Thymus (tissue), 11 donors: ENCODE measurements at regions not wholly inside any gene's neighbourhood (a gene's known extent, or its start where the extent isn't known, plus 50 kb on each side); places are given as distances from the start of the nearest gene placed in this dataset.
A peak's percentile ranks its signal among the peaks of the same experiment; 100 is the strongest.

ENCODE experiments used
- DNase-seq, 9 donors: peaks; one replicate each; pipeline ENCODE4 v3.0.0-alpha.2; 2013; ENCODE audit warnings: low spot score in 9 of 9, low read depth in 6 of 9, missing footprints in 1 of 9
- H3K27ac ChIP-seq, 2 donors: one replicate each; pipeline ENCODE4 v1.5.1; 2013; ENCODE audit warnings: control low read depth in 1 of 2, low read depth in 1 of 2, low read length in 1 of 2, mild to moderate bottlenecking in 1 of 2, moderate library complexity in 1 of 2
- H3K27me3 ChIP-seq, 2 donors: one replicate each; pipeline ENCODE4 v1.5.1; 2013; ENCODE audit warnings: low read length in 1 of 2; ENCODE audit not compliant: control insufficient read depth in 2 of 2, insufficient read depth in 1 of 2
- H3K36me3 ChIP-seq, 2 donors: one replicate each; pipeline ENCODE4 v1.5.1; 2013; ENCODE audit warnings: low read length in 1 of 2, mild to moderate bottlenecking in 1 of 2, moderate library complexity in 1 of 2; ENCODE audit not compliant: control insufficient read depth in 2 of 2, insufficient read depth in 2 of 2
- H3K4me1 ChIP-seq, 2 donors: one replicate each; pipeline ENCODE4 v1.5.1; 2013; ENCODE audit warnings: low read length in 2 of 2; ENCODE audit not compliant: control insufficient read depth in 2 of 2, insufficient read depth in 2 of 2
- H3K4me3 ChIP-seq, 2 donors: one replicate each; pipeline ENCODE4 v1.5.1; 2013; ENCODE audit warnings: low read length in 2 of 2, control low read depth in 1 of 2, mild to moderate bottlenecking in 1 of 2
- H3K9me3 ChIP-seq, 2 donors: one replicate each; pipeline ENCODE4 v1.5.1; 2013; ENCODE audit warnings: low read length in 1 of 2, mild to moderate bottlenecking in 1 of 2; ENCODE audit not compliant: control insufficient read depth in 2 of 2, insufficient read depth in 1 of 2
- WGBS: extraction: QIAGEN DNeasy Blood & Tissue Kit; methylation state at CpG from one replicate; pipeline ENCODE4 v1.1.7; 2013; 5-methylcytosine and 5-hydroxymethylcytosine counted together
- donor health status: healthy.

DNA sequence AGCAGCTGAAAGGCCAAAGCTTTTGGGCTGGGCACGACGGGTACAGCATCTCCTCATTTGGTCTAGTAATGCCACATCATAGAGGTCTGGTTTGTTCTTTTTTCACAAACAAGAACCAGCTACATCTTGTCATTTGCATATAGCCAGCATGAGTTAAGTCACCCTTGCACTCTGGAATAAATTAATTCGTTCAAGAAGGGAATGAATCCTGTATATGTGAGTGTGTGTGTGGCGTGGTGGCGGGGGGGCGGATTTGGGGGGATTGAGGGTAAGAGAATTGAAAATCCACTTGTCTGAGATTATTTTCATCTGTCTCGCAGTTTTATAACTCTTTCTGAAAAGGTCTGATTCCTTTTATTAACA, 380.0 kb upstream of the CAMK1G start:
- 96% methylated on average over 7 of the region's 7 CpGs for WGBS
- Histone ChIP-seq H3K4me1 (peaks cover 4 to 9% of the 10 kb centered on the region in 2 donors), H3K9me3 (no peaks in the 10 kb centered on the region), H3K27ac (no peak overlapping the region), H3K4me3 (no peak overlapping the region), H3K27me3 (peaks cover 0 to 17% of the 10 kb centered on the region in 2 donors), H3K36me3 (no peaks in the 10 kb centered on the region)
- DNase-seq = no peak

DNA sequence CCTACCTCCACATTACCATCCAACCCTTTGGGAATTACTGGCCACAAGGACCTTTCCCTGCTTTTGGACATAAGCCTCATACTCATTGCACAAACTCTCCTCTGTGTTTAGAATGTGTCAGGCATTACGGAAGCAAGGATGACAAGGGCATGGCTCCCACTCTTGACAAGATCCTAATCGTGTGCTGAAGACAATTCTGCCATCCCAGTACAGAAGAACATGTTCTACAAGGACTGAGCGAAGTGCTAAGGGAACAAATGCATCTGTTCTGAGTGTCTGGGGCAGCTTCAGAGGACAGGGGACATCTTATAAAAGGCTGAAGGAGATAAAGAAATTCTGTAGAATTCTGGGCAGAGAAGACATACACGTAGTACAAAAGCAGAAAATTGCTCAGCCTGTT, 378.5 kb upstream of the CAMK1G start:
- peaks cover 0 to 18% of the 10 kb centered on the region in 2 donors for H3K27me3 ChIP-seq
- WGBS = 92% methylated on average over 4 of the region's 4 CpGs
- no peak for DNase-seq
- no peaks in the 10 kb centered on the region for H3K36me3 ChIP-seq
- no peaks in the 10 kb centered on the region for H3K9me3 ChIP-seq
- peaks cover 4 to 9% of the 10 kb centered on the region in 2 donors for H3K4me1 ChIP-seq
- H3K27ac ChIP-seq = no peak overlapping the region
- H3K4me3 ChIP-seq = no peak overlapping the region

DNA sequence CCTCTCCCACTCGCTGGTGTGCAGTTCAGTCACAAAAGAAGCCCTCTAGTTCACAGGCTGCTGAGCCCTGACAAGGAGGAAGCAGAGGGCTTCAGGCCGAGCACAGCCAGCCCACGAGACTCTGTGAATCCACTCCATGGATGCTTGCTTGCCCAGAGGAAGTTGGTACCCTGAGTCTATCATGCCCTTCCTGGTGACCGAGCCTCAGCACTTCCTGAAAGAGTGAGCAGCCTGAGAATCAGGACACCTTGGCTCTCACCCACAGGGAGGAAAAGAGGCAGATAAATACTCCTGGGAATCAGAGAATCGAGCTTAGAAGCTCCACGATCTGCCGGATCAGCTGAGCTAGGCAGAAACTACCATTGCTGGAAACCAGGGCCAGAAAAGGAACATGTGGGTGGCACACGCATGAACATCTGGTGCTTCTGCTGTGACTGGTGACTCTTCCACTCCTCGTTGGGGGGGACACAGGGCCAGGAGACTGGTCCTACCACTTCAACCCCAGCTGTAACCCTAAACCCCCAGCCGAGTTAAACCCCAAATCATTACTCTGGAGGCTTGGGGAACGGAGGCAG, 376.3 kb upstream of the CAMK1G start:
- H3K9me3 ChIP-seq = no peaks in the 10 kb centered on the region
- DNase-seq = peak in 1 of 9 donors; percentile 10
- H3K36me3 ChIP-seq = no peaks in the 10 kb centered on the region
- H3K4me1 ChIP-seq = peaks cover 4 to 13% of the 10 kb centered on the region in 2 donors
- peaks cover 0 to 18% of the 10 kb centered on the region in 2 donors for H3K27me3 ChIP-seq
- H3K27ac ChIP-seq = peak overlapping the region in 1 of 2 donors; percentile 49
- peak overlapping the region in 1 of 2 donors; percentile 38 for H3K4me3 ChIP-seq
- 55% methylated on average over 11 of the region's 11 CpGs for WGBS

DNA sequence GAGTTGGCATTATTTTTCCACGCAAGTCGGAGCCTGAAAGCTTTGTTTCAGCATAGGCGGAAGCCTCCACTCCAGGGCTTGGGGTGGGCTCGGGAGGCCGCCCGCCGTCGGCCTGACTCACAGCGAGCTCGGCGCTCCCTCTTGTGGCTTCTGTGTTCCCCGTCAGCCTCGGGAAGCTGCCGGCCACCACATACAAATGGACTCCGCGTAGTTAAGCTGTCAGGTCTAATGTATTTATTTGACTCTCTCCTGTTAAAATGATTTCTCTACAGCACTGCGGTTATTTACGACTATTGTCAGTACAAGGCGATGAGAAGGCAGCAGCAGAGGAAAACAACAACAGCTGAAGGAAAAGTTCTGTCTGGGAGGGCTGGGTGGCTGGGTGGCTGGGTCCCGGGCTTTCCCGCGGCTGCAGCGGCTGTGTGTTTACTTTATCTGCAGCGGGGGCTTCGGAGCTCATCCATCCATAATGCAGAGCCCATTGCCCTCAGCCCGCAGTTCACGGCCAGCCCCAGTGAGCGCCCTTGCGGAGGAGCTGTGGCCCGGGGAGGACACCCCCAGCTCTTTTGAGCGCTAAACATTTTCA, 375.7 kb upstream of the CAMK1G start:
- H3K27ac ChIP-seq = peak overlapping the region in 1 of 2 donors; percentile 49
- H3K4me1 ChIP-seq = peaks cover 4 to 13% of the 10 kb centered on the region in 2 donors
- H3K9me3 ChIP-seq = no peaks in the 10 kb centered on the region
- peak overlapping the region; percentile 17 to 38 for H3K4me3 ChIP-seq
- 4% methylated on average over 31 of the region's 31 CpGs for WGBS
- H3K27me3 ChIP-seq = peaks cover 0 to 18% of the 10 kb centered on the region in 2 donors
- no peaks in the 10 kb centered on the region for H3K36me3 ChIP-seq
- DNase-seq = peak in 6 of 9 donors; percentile 13 to 72 (median 42)

DNA sequence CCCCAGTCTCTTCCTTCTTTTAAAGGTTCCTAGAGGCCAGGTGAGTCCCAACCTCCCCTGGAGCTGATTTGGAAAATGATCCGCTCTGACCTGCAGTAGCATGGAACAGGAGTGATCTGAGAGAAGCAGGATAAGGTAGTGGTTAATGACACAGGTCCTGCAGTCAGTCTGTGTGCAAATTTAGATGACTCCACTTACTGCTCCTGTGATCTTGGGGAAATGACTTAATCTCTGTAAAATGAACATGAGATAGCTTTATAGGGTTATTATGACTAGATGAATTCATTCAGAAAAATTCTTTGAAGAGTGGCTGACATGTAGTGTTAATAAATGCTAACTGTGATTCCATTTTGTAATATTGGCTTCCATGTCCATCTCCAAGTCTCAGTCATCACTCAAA, 374.9 kb upstream of the CAMK1G start:
- no peak overlapping the region for H3K27ac ChIP-seq
- H3K4me3 ChIP-seq = no peak overlapping the region
- DNase-seq = no peak
- no peaks in the 10 kb centered on the region for H3K36me3 ChIP-seq
- H3K9me3 ChIP-seq = no peaks in the 10 kb centered on the region
- H3K27me3 ChIP-seq = peaks cover 0 to 18% of the 10 kb centered on the region in 2 donors
- peaks cover 4 to 13% of the 10 kb centered on the region in 2 donors for H3K4me1 ChIP-seq
- 98% methylated on average over 1 of the region's 1 CpG for WGBS

DNA sequence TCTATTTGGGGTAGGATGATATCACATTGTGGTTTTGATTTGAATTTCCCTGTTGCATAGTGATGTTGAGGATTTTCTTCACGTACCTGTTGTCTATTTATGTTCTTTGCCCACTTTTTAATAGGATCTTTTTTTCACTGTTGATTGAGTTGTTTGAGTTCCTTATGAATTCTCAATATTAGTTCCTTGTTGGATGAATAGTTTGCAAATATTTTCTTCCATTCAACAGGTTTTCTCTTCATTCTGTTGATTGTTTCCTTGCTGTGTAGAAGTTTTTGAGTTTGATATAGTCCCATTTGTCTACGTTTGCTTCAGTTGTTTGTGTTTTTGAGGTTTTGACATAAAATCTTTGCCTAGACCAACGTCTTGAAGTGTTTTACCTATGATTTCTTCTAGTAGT, 369.5 kb upstream of the CAMK1G start:
- no peak overlapping the region for H3K27ac ChIP-seq
- H3K4me1 ChIP-seq = peaks cover 0 to 4% of the 10 kb centered on the region in 2 donors
- 89% methylated on average over 3 of the region's 3 CpGs for WGBS
- no peak overlapping the region for H3K4me3 ChIP-seq
- peaks cover 0 to 4% of the 10 kb centered on the region in 2 donors for H3K9me3 ChIP-seq
- DNase-seq = no peak
- no peaks in the 10 kb centered on the region for H3K36me3 ChIP-seq
- H3K27me3 ChIP-seq = no peaks in the 10 kb centered on the region

DNA sequence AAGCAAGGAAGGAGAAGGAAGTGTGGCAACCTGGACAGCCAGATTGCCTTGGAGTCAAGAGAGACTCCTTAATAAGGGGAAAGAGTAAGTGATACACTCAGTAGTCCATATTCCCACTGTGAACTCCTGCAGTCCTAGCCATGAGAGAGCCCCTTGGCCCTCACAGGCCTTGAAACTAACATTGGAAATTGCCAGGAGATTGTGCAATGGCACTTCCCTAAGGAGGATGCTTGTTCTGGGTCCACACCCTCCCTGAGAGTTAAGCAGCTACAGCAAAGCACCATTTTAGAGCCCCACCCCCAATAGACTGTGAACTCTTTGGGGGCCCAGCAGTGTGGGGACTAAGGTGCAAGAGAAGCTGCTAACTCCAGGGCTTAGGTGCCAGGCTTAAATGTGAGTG, 367.7 kb upstream of the CAMK1G start:
- peaks cover 10% of the 10 kb centered on the region in 2 donors for H3K4me1 ChIP-seq
- no peak for DNase-seq
- H3K4me3 ChIP-seq = no peak overlapping the region
- no peak overlapping the region for H3K27ac ChIP-seq
- H3K36me3 ChIP-seq = no peaks in the 10 kb centered on the region
- peaks cover 0 to 4% of the 10 kb centered on the region in 2 donors for H3K9me3 ChIP-seq
- no peaks in the 10 kb centered on the region for H3K27me3 ChIP-seq

DNA sequence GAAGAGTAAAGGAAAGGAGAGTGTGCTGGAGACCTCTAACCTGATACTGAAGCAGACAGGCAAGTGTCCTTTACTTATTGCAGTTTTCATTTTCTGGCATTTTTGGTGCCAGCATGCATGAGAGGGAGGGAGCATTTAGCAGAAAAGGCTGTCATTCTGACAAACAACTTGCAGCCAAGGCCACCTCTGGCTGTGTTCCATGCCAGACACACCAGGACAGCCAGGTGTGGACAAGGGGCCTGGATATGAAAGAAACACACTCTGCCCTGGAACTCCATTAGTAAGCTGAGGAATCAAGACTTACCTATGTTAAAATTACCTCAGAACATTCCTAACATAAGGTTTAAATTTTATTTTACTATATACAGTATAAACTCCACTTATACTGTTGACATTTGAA, 365.4 kb upstream of the CAMK1G start:
- Histone ChIP-seq H3K4me1 (peaks cover 9 to 10% of the 10 kb centered on the region in 2 donors), H3K4me3 (no peak overlapping the region), H3K9me3 (peaks cover 0 to 4% of the 10 kb centered on the region in 2 donors), H3K36me3 (no peaks in the 10 kb centered on the region), H3K27ac (no peak overlapping the region), H3K27me3 (no peaks in the 10 kb centered on the region)
- DNase-seq = no peak

DNA sequence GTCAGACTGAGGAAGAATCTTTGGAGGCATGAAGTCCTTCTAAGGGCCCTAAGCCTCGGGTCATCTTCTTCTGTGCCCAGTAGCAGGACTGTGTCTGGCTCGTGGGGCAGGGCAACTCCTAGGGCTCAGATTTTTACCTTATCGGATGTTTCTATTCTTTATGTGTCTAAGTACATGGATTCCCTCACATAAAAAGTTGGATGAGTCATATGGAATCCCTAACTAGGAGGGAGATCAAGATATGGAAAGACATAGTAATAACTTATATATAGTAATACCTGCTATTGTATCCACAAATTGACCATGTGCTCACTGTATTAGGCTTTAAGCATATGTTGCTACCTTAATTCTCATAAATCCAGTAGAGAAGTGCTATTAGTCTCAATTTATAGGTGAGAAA, 364.5 kb upstream of the CAMK1G start:
- H3K36me3 ChIP-seq = no peaks in the 10 kb centered on the region
- WGBS = 93% methylated on average over 3 of the region's 3 CpGs
- H3K4me3 ChIP-seq = no peak overlapping the region
- H3K4me1 ChIP-seq = peaks cover 9 to 10% of the 10 kb centered on the region in 2 donors
- DNase-seq = no peak
- no peak overlapping the region for H3K27ac ChIP-seq
- H3K27me3 ChIP-seq = no peaks in the 10 kb centered on the region
- H3K9me3 ChIP-seq = peaks cover 0 to 4% of the 10 kb centered on the region in 2 donors
